C4-2B (cell line): ENCODE measurements at regions not wholly inside any gene's neighbourhood (a gene's known extent, or its start where the extent isn't known, plus 50 kb on each side); places are given as distances from the start of the nearest gene placed in this dataset.

Experiments
- H3K27ac ChIP-seq: fragments of 450-650 bp; 2 replicates; pipeline ENCODE4 v1.5.1; 2017
- ZFX ChIP-seq: fragments of 450-650 bp; IDR thresholded peaks from 2 replicates; pipeline ENCODE4 v1.6.1; 2017
- TF ChIP-seq, protein P1 (sequence below): fragments of 450-650 bp; conservative IDR thresholded peaks from 2 replicates; pipeline ENCODE4 v1.5.1; 2017; ENCODE audit warnings: mild to moderate bottlenecking

DNA sequence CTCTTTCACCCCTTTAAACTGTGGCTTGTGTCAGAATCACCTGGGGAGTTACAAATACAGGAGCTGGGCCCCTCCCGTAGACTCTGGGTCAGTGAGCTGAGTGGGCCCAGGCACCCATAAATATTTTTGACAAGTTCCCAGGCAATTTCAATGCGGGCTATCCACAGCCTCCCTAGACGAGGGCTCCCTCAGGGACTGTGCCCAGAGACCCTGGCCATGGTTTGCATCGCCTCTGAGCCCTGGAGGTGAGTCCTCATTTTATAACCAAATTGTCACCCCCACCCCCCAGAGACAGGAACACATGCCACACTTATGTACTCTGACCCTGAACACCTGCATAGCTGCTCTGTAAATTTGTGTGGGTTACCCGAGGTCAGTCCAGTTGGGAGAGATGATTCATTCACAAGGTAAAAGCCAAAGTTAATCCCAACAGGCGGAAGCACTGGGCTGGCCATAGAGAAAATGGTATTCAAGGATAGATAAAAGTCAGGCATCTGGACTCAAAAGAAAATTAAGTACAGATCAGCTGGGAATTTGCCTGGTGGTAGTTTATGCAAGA is 146.5 kb upstream of the SLC6A11 start:
- TF ChIP-seq, protein P1, sequence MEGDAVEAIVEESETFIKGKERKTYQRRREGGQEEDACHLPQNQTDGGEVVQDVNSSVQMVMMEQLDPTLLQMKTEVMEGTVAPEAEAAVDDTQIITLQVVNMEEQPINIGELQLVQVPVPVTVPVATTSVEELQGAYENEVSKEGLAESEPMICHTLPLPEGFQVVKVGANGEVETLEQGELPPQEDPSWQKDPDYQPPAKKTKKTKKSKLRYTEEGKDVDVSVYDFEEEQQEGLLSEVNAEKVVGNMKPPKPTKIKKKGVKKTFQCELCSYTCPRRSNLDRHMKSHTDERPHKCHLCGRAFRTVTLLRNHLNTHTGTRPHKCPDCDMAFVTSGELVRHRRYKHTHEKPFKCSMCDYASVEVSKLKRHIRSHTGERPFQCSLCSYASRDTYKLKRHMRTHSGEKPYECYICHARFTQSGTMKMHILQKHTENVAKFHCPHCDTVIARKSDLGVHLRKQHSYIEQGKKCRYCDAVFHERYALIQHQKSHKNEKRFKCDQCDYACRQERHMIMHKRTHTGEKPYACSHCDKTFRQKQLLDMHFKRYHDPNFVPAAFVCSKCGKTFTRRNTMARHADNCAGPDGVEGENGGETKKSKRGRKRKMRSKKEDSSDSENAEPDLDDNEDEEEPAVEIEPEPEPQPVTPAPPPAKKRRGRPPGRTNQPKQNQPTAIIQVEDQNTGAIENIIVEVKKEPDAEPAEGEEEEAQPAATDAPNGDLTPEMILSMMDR = no peak
- TF ChIP-seq ZFX = no peak

GRCh38 chr3:10672422-10672821 is 143.6 kb upstream of the SLC6A11 start:
- TF ChIP-seq, protein P1 = no peak
- TF ChIP-seq ZFX = no peak
- H3K27ac ChIP-seq = no peak overlapping the region

More for the DNA sequence above, 146.5 kb upstream of the SLC6A11 start:
- no peak overlapping the region for H3K27ac ChIP-seq

- TF ChIP-seq, protein P1 = no peak
- TF ChIP-seq ZFX = no peak
- H3K27ac ChIP-seq = no peak overlapping the region
These were observed 141.4 kb upstream of the SLC6A11 start for GRCh38 chr3:10674578-10674977.

- H3K27ac ChIP-seq = no peak overlapping the region
- no peak for TF ChIP-seq ZFX
- TF ChIP-seq, protein P1 = no peak
These were observed 139.1 kb upstream of the SLC6A11 start for GRCh38 chr3:10676905-10677304.

GRCh38 chr3:10678796-10679376 is 137.1 kb upstream of the SLC6A11 start:
- no peak overlapping the region for H3K27ac ChIP-seq
- no peak for TF ChIP-seq ZFX
- TF ChIP-seq, protein P1 = no peak

- TF ChIP-seq, protein P1 = no peak
- TF ChIP-seq ZFX = no peak
- H3K27ac ChIP-seq = no peak overlapping the region
These were observed 135.2 kb upstream of the SLC6A11 start for GRCh38 chr3:10680796-10681195.

DNA sequence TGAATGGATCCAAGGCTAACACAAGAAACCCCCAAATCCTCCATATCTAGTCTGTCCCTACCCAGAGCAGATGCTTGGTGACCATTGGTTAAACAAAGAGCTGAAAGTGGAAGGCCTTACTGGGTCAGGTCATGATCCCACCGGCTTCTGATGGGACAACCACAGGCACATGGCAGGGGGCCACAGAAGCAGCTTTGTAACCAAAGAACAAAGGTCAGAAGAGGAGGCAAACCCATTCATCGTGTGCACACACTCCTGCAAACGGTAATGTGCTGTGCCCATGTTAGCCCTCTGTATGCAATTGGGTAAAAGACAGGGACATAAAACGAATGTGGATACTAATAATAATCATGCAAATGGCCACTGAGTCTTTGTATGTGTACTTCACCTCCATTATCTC is 133.3 kb upstream of the SLC6A11 start:
- no peak for TF ChIP-seq ZFX
- TF ChIP-seq, protein P1 = no peak

More for the DNA sequence above, 133.3 kb upstream of the SLC6A11 start:
- no peak overlapping the region for H3K27ac ChIP-seq
